GM12873 (cell line): ENCODE measurements at regions not wholly inside any gene's neighbourhood (a gene's known extent, or its start where the extent isn't known, plus 50 kb on each side); places are given as distances from the start of the nearest gene placed in this dataset.

Experiments used
- CTCF ChIP-seq: IDR thresholded peaks from 2 replicates; pipeline ENCODE4 v1.5.1; 2012; ENCODE audit warnings: low read depth, mild to moderate bottlenecking, moderate library complexity, low read length, control low read depth; ENCODE audit not compliant: insufficient read depth; ENCODE audit errors: missing control alignments

- no peak for TF ChIP-seq CTCF
Measured at GRCh38 chr18:39839782-39840181, 2115.3 kb upstream of the PIK3C3 start.

GRCh38 chr18:39838831-39839230 lies 2116.2 kb upstream of the PIK3C3 start:
- no peak for TF ChIP-seq CTCF

- no peak for TF ChIP-seq CTCF
Measured at GRCh38 chr18:39835303-39836030, 2119.6 kb upstream of the PIK3C3 start.

GRCh38 chr18:39834636-39835035 lies 2120.4 kb upstream of the PIK3C3 start:
- no peak for TF ChIP-seq CTCF

DNA sequence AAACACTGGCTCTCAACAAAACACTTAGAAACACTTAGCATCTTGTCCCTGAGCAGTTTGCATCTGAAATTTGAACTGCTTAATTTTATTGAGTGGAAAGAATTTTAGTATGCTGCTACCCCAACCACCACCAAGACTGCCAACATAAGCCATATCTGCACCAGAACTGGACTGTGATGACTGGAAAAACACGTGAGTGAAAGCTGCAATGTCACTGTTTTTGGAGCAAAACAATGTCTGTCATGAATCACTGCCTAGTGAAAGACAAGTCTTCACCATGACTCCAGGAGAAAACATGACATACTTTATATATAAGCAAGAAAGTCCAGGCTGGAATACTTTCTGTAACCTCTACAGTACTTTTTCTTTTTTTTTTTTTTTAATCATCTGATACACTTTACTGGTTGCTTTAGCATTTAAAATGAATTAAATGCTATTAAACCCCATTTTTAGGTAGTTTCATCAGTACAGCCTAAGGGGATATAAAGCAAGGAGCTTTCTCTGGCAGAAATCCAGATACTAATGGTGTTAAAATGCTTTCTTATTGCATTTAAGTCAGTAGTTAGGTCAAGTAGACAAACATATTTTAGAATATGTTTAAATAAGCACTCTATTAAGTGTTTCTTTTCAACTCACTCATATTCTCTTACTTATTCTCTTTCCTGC lies 2129.4 kb upstream of the PIK3C3 start:
- TF ChIP-seq CTCF: no peak

DNA sequence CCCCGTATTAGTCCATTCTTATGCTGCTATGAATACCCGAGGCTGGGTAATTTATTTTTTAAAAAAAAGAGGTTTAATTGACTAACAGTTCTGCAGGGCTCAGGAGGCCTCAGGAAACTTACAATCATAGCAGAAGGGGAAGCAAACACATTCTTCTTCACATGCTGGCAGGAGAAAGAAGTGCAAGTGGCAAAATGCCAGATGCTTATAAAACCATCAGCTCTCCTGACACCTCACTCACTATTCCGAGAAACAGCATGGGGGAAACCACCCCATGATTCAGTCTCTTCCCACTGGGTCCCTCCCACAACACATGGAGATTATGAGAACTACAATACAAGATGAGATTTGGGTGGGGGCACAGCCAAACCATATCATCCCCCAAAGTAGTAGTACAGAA lies 2148.5 kb upstream of the PIK3C3 start:
- no peak for TF ChIP-seq CTCF

GRCh38 chr18:39805218-39805617 lies 2149.8 kb upstream of the PIK3C3 start:
- no peak for TF ChIP-seq CTCF
